ENCODE measurements at regions not wholly inside any gene's neighbourhood (a gene's known extent, or its start where the extent isn't known, plus 50 kb on each side); places are given as distances from the start of the nearest gene placed in this dataset.
A peak's percentile ranks its signal among the peaks of the same experiment; 100 is the strongest.

DNA sequence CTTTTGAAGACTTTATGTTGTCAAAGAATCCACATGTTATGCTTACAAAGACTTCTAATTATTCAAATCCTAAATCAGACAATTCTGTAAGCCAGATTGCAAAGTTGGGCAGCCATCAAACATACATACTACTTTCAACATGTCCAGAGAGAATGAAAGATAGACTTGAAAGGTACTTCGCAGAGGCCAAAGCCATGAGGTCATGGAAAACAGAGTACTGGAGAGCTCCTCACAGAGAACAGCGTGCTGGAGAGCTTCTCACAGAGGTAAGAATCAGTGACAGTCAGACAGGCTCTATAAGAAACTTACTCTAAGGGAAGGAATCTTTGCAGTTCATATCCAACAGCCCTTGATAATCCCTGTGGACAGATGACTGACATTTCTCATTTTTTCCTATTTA, 400.2 kb downstream of the GJA1 start:
- H3K36me3 ChIP-seq: no peaks in the 10 kb centered on the region
- H3K27ac ChIP-seq: no peak overlapping the region
- no peak for DNase-seq
- no peak for ATAC-seq
- TF ChIP-seq, protein P1, sequence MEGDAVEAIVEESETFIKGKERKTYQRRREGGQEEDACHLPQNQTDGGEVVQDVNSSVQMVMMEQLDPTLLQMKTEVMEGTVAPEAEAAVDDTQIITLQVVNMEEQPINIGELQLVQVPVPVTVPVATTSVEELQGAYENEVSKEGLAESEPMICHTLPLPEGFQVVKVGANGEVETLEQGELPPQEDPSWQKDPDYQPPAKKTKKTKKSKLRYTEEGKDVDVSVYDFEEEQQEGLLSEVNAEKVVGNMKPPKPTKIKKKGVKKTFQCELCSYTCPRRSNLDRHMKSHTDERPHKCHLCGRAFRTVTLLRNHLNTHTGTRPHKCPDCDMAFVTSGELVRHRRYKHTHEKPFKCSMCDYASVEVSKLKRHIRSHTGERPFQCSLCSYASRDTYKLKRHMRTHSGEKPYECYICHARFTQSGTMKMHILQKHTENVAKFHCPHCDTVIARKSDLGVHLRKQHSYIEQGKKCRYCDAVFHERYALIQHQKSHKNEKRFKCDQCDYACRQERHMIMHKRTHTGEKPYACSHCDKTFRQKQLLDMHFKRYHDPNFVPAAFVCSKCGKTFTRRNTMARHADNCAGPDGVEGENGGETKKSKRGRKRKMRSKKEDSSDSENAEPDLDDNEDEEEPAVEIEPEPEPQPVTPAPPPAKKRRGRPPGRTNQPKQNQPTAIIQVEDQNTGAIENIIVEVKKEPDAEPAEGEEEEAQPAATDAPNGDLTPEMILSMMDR (IDR thresholded peaks at IDR 0.05): no peak
- WGBS, 2 donors: 34 to 52% methylated on average over 2 of the region's 2 CpGs
- no peaks in the 10 kb centered on the region for H3K27me3 ChIP-seq
- peaks cover 0 to 25% (median 12%) of the 10 kb centered on the region in 9 donors for H3K4me1 ChIP-seq
- no peaks in the 10 kb centered on the region for H3K9me3 ChIP-seq
- intact Hi-C loops (cut with DNase I): loop anchor here in 2 of 10 donors (10.0 kb wide), 2 partner anchors 171 to 241 kb away; no protein-coding TSS in a partner anchor
- no peak overlapping the region for H3K4me3 ChIP-seq

DNA sequence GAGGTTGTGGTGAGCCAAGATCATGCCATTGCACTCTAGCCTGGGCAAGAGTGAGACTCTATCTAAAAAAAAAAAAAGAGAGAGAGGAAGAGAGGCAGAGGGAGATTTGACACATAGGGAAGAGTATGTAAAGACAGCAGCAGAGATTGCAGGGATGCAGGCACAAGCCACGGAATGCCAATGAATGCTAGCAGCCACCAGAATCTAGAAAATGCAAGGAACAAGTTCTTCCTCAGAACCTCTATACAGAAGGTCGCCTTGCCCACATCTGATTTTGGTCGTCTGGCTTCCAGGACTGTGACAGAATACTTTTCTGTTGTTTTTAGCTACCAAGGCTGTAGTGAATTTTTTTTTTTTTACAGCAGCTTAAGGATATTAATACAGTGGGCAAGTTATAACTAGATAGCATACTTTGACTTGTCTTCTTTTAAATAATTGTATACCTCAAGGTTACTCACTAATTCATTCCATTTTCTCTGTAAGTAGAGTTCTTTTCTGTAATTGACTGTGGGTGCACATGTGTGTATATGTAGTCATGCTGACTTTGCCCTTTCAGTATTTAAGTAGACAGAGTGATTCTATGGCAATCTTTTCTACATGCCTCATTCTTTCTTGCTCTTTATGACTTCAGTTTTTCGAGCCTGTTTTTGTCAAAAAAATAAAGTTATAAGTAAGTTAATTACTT, 402.2 kb downstream of the GJA1 start:
- no peak overlapping the region for H3K4me3 ChIP-seq
- no peaks in the 10 kb centered on the region for H3K9me3 ChIP-seq
- no peaks in the 10 kb centered on the region for H3K36me3 ChIP-seq
- peaks cover 0 to 20% (median 4%) of the 10 kb centered on the region in 9 donors for H3K4me1 ChIP-seq
- no peak for DNase-seq
- no peaks in the 10 kb centered on the region for H3K27me3 ChIP-seq
- intact Hi-C loops (cut with DNase I): loop anchor here in 2 of 10 donors (10.0 kb wide), 2 partner anchors 173 to 243 kb away; no protein-coding TSS in a partner anchor
- TF ChIP-seq, protein P1 (IDR thresholded peaks at IDR 0.05): no peak
- no peak for ATAC-seq
- WGBS, 2 donors: 86 to 87% methylated on average over 4 of the region's 4 CpGs
- H3K27ac ChIP-seq: no peak overlapping the region

DNA sequence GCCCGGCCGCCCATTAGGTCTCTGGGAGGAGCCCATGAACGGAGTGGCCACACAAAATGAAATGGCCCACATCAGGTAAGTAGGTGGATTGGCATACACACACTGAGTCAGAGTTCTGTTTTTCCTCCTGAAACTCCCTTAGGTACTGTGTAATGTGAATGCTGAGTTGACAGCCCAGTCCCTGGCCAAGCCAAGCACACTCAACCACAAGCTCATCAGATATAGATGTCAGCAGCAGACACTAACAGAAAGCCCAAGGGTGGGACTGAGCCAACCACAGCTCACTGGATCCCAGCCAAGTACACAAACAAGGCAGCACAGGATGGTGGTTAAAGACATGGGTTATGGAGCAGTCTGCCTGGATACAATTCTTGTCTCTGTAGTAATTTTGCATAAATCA, 403.4 kb downstream of the GJA1 start:
- Histone ChIP-seq H3K9me3 (no peaks in the 10 kb centered on the region), H3K36me3 (no peaks in the 10 kb centered on the region), H3K27me3 (no peaks in the 10 kb centered on the region), H3K4me1 (peaks cover 0 to 20% (median 4%) of the 10 kb centered on the region in 9 donors), H3K4me3 (no peak overlapping the region), H3K27ac (peak overlapping the region in 2 of 10 donors; percentile 4 to 36)
- DNase-seq (peak; percentile 37 to 66), ATAC-seq (peak; percentile 79 to 98 (median 92))
- TF ChIP-seq, protein P1 (IDR thresholded peaks at IDR 0.05): no peak
- intact Hi-C loops (cut with DNase I): loop anchor here in 2 of 10 donors (10.0 kb wide), 2 partner anchors 174 to 244 kb away; no protein-coding TSS in a partner anchor
- 46 to 63% methylated on average over 3 of the region's 3 CpGs for WGBS, 2 donors

DNA sequence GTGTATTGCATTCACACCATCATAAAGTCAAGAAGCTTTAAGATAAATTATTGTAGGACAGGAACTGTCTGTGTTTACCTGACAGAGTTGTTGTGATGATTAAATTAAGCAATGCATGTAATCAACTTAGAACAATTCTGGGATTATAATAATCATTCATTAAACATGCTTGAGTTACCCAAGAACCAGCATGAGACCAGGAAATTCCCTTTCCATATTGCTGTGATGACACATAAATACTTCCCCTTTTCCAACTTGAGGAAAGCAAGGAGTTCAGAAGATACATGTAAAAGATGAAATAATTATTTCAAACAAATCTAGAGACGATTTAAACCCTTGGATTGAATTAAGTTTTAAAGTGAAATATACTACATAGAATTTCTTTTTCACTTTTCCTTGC, 404.4 kb downstream of the GJA1 start:
- intact Hi-C loops (cut with DNase I): loop anchor here in 6 of 10 donors (2.0 to 10.0 kb wide), 10 partner anchors 175 to 708 kb away; no protein-coding TSS in a partner anchor
- Histone ChIP-seq H3K4me1 (peaks cover 0 to 20% (median 4%) of the 10 kb centered on the region in 9 donors), H3K36me3 (no peaks in the 10 kb centered on the region), H3K4me3 (no peak overlapping the region), H3K9me3 (no peaks in the 10 kb centered on the region), H3K27me3 (no peaks in the 10 kb centered on the region), H3K27ac (no peak overlapping the region)
- ATAC-seq (no peak), DNase-seq (no peak)
- TF ChIP-seq, protein P1 (IDR thresholded peaks at IDR 0.05): no peak
- WGBS, 2 donors: 67 to 70% methylated on average over 1 of the region's 1 CpG

Data from heart right ventricle (tissue), 16 donors.